Left ventricle myocardium inferior (tissue), 1 donor: ENCODE measurements at regions not wholly inside any gene's neighbourhood (a gene's known extent, or its start where the extent isn't known, plus 50 kb on each side); places are given as distances from the start of the nearest gene placed in this dataset.

Experiments
- DNase-seq: peaks from one replicate; pipeline ENCODE4 v3.0.0-alpha.2; 2020
- H3K27ac ChIP-seq: fragments of 200-600 bp; replicated peaks from 2 replicates; pipeline ENCODE4 v1.8.0; 2021
- H3K27me3 ChIP-seq: fragments of 200-600 bp; 2 replicates; pipeline ENCODE4 v1.8.0; 2021; ENCODE audit warnings: low read depth
- H3K36me3 ChIP-seq: fragments of 200-600 bp; 2 replicates; pipeline ENCODE4 v1.8.0; 2021
- H3K4me1 ChIP-seq: fragments of 200-600 bp; 2 replicates; pipeline ENCODE4 v1.8.0; 2021
- H3K4me3 ChIP-seq: fragments of 200-600 bp; 2 replicates; pipeline ENCODE4 v1.8.0; 2021; ENCODE audit warnings: mild to moderate bottlenecking, moderate library complexity
- H3K9me3 ChIP-seq: fragments of 200-600 bp; replicated peaks from 2 replicates; pipeline ENCODE4 v1.8.0; 2021
- intact Hi-C: fragments of 100-400 bp; cut with micrococcal nuclease; formaldehyde crosslinking; loops from one replicate; pipeline ENCODE4 v1.11.0; 2022
- TF ChIP-seq, protein P1 (sequence below): fragments of 200-600 bp; IDR thresholded peaks from 2 replicates; pipeline ENCODE4 v1.8.0; 2021; ENCODE audit warnings: antibody characterized with exemption, mild to moderate bottlenecking, borderline replicate concordance
- donor health status: DM: no; HTN: yes; CAD: no; lungs with severe emphysema.

DNA sequence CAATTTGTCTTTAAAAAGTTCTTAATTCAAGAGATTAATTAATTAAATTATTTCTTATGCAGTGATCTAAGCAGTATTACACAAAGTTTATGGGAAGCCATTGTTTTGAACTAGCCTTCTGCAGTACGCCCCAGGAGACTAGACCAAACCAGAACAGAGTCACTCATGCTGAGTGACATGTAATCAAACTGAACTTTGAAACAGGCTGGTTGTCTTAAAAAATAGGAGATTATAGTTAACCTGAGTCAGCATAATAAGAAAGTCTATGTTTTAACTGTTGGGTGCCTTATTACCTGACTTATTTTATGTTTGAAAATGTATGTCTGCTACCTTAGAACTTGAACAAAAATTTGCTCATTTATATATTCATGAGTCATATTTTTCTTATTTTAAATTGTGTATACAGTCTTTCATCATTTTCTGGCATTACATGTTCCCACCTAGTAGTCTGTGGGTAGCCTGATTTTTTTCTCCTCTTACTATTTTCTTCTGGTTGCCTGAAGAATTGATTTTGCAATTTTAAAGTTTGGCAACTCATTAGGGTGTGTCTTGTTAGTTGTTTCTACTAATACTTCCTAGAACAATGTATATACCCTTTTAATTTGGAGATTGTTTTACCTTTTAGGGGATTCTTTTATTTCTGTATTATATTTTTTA lies 161.4 kb downstream of the AASDHPPT start:
- no peak for DNase-seq
- TF ChIP-seq, protein P1, sequence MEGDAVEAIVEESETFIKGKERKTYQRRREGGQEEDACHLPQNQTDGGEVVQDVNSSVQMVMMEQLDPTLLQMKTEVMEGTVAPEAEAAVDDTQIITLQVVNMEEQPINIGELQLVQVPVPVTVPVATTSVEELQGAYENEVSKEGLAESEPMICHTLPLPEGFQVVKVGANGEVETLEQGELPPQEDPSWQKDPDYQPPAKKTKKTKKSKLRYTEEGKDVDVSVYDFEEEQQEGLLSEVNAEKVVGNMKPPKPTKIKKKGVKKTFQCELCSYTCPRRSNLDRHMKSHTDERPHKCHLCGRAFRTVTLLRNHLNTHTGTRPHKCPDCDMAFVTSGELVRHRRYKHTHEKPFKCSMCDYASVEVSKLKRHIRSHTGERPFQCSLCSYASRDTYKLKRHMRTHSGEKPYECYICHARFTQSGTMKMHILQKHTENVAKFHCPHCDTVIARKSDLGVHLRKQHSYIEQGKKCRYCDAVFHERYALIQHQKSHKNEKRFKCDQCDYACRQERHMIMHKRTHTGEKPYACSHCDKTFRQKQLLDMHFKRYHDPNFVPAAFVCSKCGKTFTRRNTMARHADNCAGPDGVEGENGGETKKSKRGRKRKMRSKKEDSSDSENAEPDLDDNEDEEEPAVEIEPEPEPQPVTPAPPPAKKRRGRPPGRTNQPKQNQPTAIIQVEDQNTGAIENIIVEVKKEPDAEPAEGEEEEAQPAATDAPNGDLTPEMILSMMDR = no peak
- intact Hi-C loops = no loop called here
- H3K27ac ChIP-seq = no peak overlapping the region
- H3K4me3 ChIP-seq = no peak overlapping the region
- H3K4me1 ChIP-seq = no peaks in the 10 kb centered on the region
- H3K27me3 ChIP-seq = no peaks in the 10 kb centered on the region
- no peaks in the 10 kb centered on the region for H3K9me3 ChIP-seq
- H3K36me3 ChIP-seq = no peaks in the 10 kb centered on the region

DNA sequence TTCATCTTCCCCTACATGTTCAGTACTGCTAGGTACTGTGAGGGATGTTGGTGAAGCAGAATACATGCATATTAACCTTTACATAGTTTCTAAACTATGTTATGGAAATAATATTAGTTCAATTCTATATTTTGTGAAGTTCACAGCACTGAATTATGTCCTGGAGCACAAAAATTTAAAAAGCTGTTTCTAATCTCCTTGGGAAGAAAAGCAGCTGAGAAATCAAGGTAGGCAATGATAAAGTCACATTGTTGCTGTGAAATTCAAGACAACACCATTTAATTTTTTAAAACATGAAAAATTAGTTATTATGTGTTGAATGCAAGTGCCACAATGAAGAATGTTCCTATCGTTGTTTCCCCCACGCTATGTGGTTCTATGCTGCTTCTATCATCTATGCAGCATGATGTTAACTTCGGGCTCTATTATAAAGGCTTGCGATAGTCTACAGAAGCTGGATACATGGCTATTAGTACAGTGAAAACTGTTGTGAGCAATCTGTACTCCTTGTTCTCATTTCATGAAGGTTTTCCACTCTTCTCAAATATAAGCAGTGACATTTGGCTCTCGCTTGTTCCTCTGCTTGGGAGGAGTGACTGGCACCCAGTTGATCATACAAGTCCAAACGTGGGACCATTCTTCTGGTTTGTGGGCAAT lies 164.3 kb downstream of the AASDHPPT start:
- H3K27me3 ChIP-seq = no peaks in the 10 kb centered on the region

GRCh38 chr11:106242718-106243415 lies 165.4 kb downstream of the AASDHPPT start:
- intact Hi-C loops = no loop called here
- H3K4me1 ChIP-seq = no peaks in the 10 kb centered on the region
- no peak overlapping the region for H3K4me3 ChIP-seq
- DNase-seq = no peak
- H3K27ac ChIP-seq = no peak overlapping the region
- H3K9me3 ChIP-seq = peaks cover 30% of the 10 kb centered on the region
- no peaks in the 10 kb centered on the region for H3K27me3 ChIP-seq
- TF ChIP-seq, protein P1 = no peak
- H3K36me3 ChIP-seq = no peaks in the 10 kb centered on the region

More for the DNA sequence above, 164.3 kb downstream of the AASDHPPT start:
- no peak overlapping the region for H3K4me3 ChIP-seq
- peaks cover 19% of the 10 kb centered on the region for H3K9me3 ChIP-seq
- H3K4me1 ChIP-seq = no peaks in the 10 kb centered on the region
- H3K36me3 ChIP-seq = no peaks in the 10 kb centered on the region
- no peak overlapping the region for H3K27ac ChIP-seq
- TF ChIP-seq, protein P1 = no peak
- DNase-seq = no peak
- intact Hi-C loops = no loop called here

DNA sequence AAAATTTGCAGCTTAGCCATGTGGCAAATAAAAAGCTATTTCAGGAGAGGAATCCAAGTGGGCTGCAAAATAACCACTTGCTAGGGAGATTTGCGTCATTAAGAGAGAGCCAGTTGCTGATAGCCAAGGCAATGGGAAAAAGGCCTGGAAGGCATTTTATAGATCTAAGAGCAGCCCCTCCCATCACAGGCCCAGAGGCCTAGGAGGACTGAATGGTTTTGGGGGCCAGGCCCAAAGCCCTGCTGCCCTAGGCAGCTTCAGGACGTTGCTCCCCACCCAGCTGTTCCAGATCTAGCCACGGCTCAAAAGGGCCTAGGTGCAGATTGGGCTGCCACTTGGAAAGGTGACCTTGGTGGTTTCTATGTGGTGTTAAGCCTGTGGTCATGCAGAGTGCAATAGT lies 169.0 kb downstream of the AASDHPPT start:
- no peak overlapping the region for H3K4me3 ChIP-seq
- TF ChIP-seq, protein P1 = no peak
- no peaks in the 10 kb centered on the region for H3K4me1 ChIP-seq
- peaks cover 39% of the 10 kb centered on the region for H3K9me3 ChIP-seq
- DNase-seq = no peak
- H3K27me3 ChIP-seq = no peaks in the 10 kb centered on the region
- H3K27ac ChIP-seq = no peak overlapping the region
- no peaks in the 10 kb centered on the region for H3K36me3 ChIP-seq
- intact Hi-C loops = no loop called here

GRCh38 chr11:106249617-106250239 lies 172.3 kb downstream of the AASDHPPT start:
- H3K4me1 ChIP-seq = no peaks in the 10 kb centered on the region
- TF ChIP-seq, protein P1 = no peak
- H3K9me3 ChIP-seq = peaks cover 39% of the 10 kb centered on the region
- no peak overlapping the region for H3K4me3 ChIP-seq
- H3K27me3 ChIP-seq = no peaks in the 10 kb centered on the region
- no peaks in the 10 kb centered on the region for H3K36me3 ChIP-seq
- no peak for DNase-seq
- H3K27ac ChIP-seq = no peak overlapping the region
- intact Hi-C loops = no loop called here
